H9 (cell line): ENCODE measurements at regions not wholly inside any gene's neighbourhood (a gene's known extent, or its start where the extent isn't known, plus 50 kb on each side); places are given as distances from the start of the nearest gene placed in this dataset.

ENCODE experiments used
- DNase-seq: peaks from one replicate; pipeline ENCODE4 v3.0.0-alpha.2; 2017
- H2AFZ ChIP-seq: one replicate; pipeline ENCODE4 v1.6.1; 2013; ENCODE audit warnings: mild to moderate bottlenecking, low read length, control low read depth, moderate library complexity
- H2AK5ac ChIP-seq: 2 replicates; pipeline ENCODE4 v1.6.1; 2013; ENCODE audit warnings: low read length, control low read depth, mixed read lengths; ENCODE audit not compliant: insufficient read length
- H2BK120ac ChIP-seq: one replicate; pipeline ENCODE4 v1.6.1; 2013; ENCODE audit warnings: low read depth, mild to moderate bottlenecking, low read length, control low read depth, inconsistent platforms; ENCODE audit not compliant: poor library complexity, severe bottlenecking
- H2BK12ac ChIP-seq: 2 replicates; pipeline ENCODE4 v1.6.1; 2013; ENCODE audit warnings: low read length, control low read depth, mixed read lengths, low read depth; ENCODE audit not compliant: insufficient read length
- H2BK15ac ChIP-seq: 2 replicates; pipeline ENCODE4 v1.6.1; 2013; ENCODE audit warnings: low read depth, low read length, control low read depth
- H2BK20ac ChIP-seq: one replicate; pipeline ENCODE4 v1.6.1; 2013; ENCODE audit warnings: low read depth, mild to moderate bottlenecking, low read length, control low read depth, inconsistent platforms; ENCODE audit not compliant: poor library complexity, severe bottlenecking
- H2BK5ac ChIP-seq: 2 replicates; pipeline ENCODE4 v1.6.1; 2013; ENCODE audit warnings: low read length, control low read depth, mixed read lengths; ENCODE audit not compliant: insufficient read length
- H3K14ac ChIP-seq: 2 replicates; pipeline ENCODE4 v1.6.1; 2013; ENCODE audit warnings: low read length, control low read depth; ENCODE audit not compliant: insufficient read depth
- H3K18ac ChIP-seq: 2 replicates; pipeline ENCODE4 v1.6.1; 2013; ENCODE audit warnings: low read depth, mild to moderate bottlenecking, mixed read lengths, low read length, control low read depth; ENCODE audit not compliant: insufficient read length
- H3K23ac ChIP-seq: 2 replicates; pipeline ENCODE4 v1.6.1; 2013; ENCODE audit warnings: low read length, control low read depth, mixed read lengths, low read depth; ENCODE audit not compliant: insufficient read length
- H3K23me2 ChIP-seq: 2 replicates; pipeline ENCODE4 v1.6.1; 2013; ENCODE audit warnings: low read depth, mild to moderate bottlenecking, mixed read lengths, low read length, control low read depth; ENCODE audit not compliant: insufficient read length, poor library complexity, severe bottlenecking
- H3K27ac ChIP-seq: 2 replicates; pipeline ENCODE4 v1.5.1; 2013; ENCODE audit warnings: low read length, control low read depth, mixed read lengths, low read depth; ENCODE audit not compliant: insufficient read length
- H3K27me3 ChIP-seq: 2 replicates; pipeline ENCODE4 v1.6.1; 2013; ENCODE audit warnings: low read length, control low read depth, inconsistent platforms; ENCODE audit not compliant: insufficient read depth
- H3K4ac ChIP-seq: 2 replicates; pipeline ENCODE4 v1.6.1; 2013; ENCODE audit warnings: low read depth, mild to moderate bottlenecking, control low read depth, inconsistent platforms, low read length, moderate library complexity
- H3K4me1 ChIP-seq: 2 replicates; pipeline ENCODE4 v1.6.1; 2013; ENCODE audit warnings: low read length, control low read depth, inconsistent platforms; ENCODE audit not compliant: insufficient read depth
- H3K4me2 ChIP-seq: 2 replicates; pipeline ENCODE4 v1.6.1; 2013; ENCODE audit warnings: low read length, control low read depth, mixed read lengths; ENCODE audit not compliant: insufficient read length, insufficient read depth
- H3K56ac ChIP-seq: 2 replicates; pipeline ENCODE4 v1.6.1; 2013; ENCODE audit warnings: low read depth, mild to moderate bottlenecking, mixed read lengths, low read length, control low read depth; ENCODE audit not compliant: insufficient read length
- H3K79me1 ChIP-seq: 2 replicates; pipeline ENCODE4 v1.6.1; 2013; ENCODE audit warnings: low read depth, mild to moderate bottlenecking, moderate library complexity, low read length, control low read depth, inconsistent platforms; ENCODE audit not compliant: insufficient read depth, poor library complexity, severe bottlenecking
- H3K79me2 ChIP-seq: 2 replicates; pipeline ENCODE4 v1.6.1; 2013; ENCODE audit warnings: low read length, control low read depth, inconsistent platforms; ENCODE audit not compliant: insufficient read depth
- H3K9ac ChIP-seq: 2 replicates; pipeline ENCODE4 v1.6.1; 2013; ENCODE audit warnings: low read length, control low read depth, mixed read lengths; ENCODE audit not compliant: insufficient read length; ENCODE audit errors: extremely low read depth
- H3K9me3 ChIP-seq: one replicate; pipeline ENCODE4 v1.6.1; 2013; ENCODE audit warnings: low read depth, low read length, inconsistent platforms; ENCODE audit not compliant: control insufficient read depth
- H3T11ph ChIP-seq: one replicate; pipeline ENCODE4 v1.6.1; 2013; ENCODE audit warnings: mild to moderate bottlenecking, low read length, control low read depth, inconsistent platforms
- H4K20me1 ChIP-seq: one replicate; pipeline ENCODE4 v1.6.1; 2013; ENCODE audit not compliant: control insufficient read depth, insufficient read length, insufficient read depth
- H4K5ac ChIP-seq: 2 replicates; pipeline ENCODE4 v1.6.1; 2013; ENCODE audit warnings: low read depth, mild to moderate bottlenecking, mixed read lengths, low read length, control low read depth; ENCODE audit not compliant: insufficient read length
- H4K8ac ChIP-seq: replicated peaks from 2 replicates; pipeline ENCODE4 v1.6.1; 2013; ENCODE audit warnings: low read length, control low read depth, mixed read lengths, low read depth; ENCODE audit not compliant: insufficient read length
- H4K91ac ChIP-seq: 2 replicates; pipeline ENCODE4 v1.6.1; 2013; ENCODE audit warnings: low read depth, mild to moderate bottlenecking, moderate library complexity, mixed read lengths, low read length, control low read depth; ENCODE audit not compliant: insufficient read length
- H3K27ac Mint-ChIP-seq, 3 experiments: 2 replicates in 2 of 3; 3 replicates in 1 of 3; pipeline ENCODE4 v1.8.0; 2020 to 2021; ENCODE audit warnings: mixed read lengths in 3 of 3, mild to moderate bottlenecking in 1 of 3, moderate library complexity in 1 of 3
- H3K27me3 Mint-ChIP-seq: 2 replicates; pipeline ENCODE4 v1.8.0; 2021; ENCODE audit warnings: low read depth, mild to moderate bottlenecking, moderate library complexity, mixed read lengths
- H3K36me3 Mint-ChIP-seq, 3 experiments: 2 replicates in 2 of 3; 3 replicates in 1 of 3; pipeline ENCODE4 v1.8.0; 2020 to 2021; ENCODE audit warnings: low read depth in 3 of 3, mixed read lengths in 3 of 3; ENCODE audit not compliant: insufficient read depth in 1 of 3
- H3K4me1 Mint-ChIP-seq, 2 experiments: 2 replicates each; pipeline ENCODE4 v1.8.0; 2020; ENCODE audit warnings: mixed read lengths in 2 of 2
- H3K4me3 Mint-ChIP-seq, 2 experiments: 2 replicates in 1 of 2; 3 replicates in 1 of 2; pipeline ENCODE4 v1.8.0; 2020 to 2021; ENCODE audit warnings: mild to moderate bottlenecking in 2 of 2, mixed read lengths in 2 of 2, moderate library complexity in 1 of 2
- H3K9me3 Mint-ChIP-seq, 2 experiments: 2 replicates in 1 of 2; 3 replicates in 1 of 2; pipeline ENCODE4 v1.8.0; 2020; ENCODE audit warnings: mild to moderate bottlenecking in 2 of 2, mixed read lengths in 2 of 2, moderate library complexity in 1 of 2
- CTCF ChIP-seq: fragments of 200-600 bp; sonication (generic); conservative IDR thresholded peaks from 3 replicates; pipeline ENCODE4 v1.8.0; 2021; ENCODE audit warnings: antibody characterized with exemption, mild to moderate bottlenecking

DNA sequence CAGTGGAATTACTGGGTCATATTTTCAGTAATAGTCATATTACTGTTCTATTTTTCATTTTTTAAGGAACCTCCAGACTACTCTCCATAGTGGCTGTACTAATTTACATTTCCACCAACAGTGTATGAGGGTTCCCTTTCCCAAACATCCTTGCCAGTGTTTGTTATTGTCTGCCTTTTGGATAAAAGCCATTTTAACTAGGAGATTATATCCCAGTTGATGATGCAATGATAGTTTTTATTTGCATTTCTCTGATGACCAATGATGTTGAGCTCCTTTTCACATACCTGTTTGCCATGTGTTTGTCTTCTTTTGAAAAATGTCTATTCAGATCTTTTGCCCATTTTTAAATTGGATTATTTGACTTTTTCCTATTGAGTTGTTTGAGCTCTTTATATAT is 410.8 kb downstream of the TTLL7 start:
- Histone ChIP-seq H3K4me2 (no peak overlapping the region), H3K4me1 (no peaks in the 10 kb centered on the region), H3K23ac (no peak overlapping the region), H3K23me2 (no peaks in the 10 kb centered on the region), H4K20me1 (no peaks in the 10 kb centered on the region), H3K18ac (no peak overlapping the region), H3K9ac (no peak overlapping the region), H2BK20ac (no peak overlapping the region), H4K91ac (no peak overlapping the region), H3K4ac (no peak overlapping the region), H3K27ac (no peak overlapping the region), H3K14ac (no peak overlapping the region), H4K5ac (no peak overlapping the region), H3T11ph (no peak overlapping the region), H2BK120ac (no peak overlapping the region), H4K8ac (no peak overlapping the region), H2BK15ac (no peak overlapping the region), H2AFZ (no peak overlapping the region), H2AK5ac (no peak overlapping the region), H2BK5ac (no peak overlapping the region), H3K56ac (no peak overlapping the region), H3K9me3 (no peaks in the 10 kb centered on the region), H3K79me1 (no peaks in the 10 kb centered on the region), H3K27me3 (no peaks in the 10 kb centered on the region), H2BK12ac (no peak overlapping the region), H3K79me2 (no peaks in the 10 kb centered on the region)
- H3K27me3 Mint-ChIP-seq = no peaks in the 10 kb centered on the region
- no peak overlapping the region for H3K27ac Mint-ChIP-seq
- H3K4me1 Mint-ChIP-seq = peaks cover 12 to 15% of the 10 kb centered on the region in 2 experiments
- TF ChIP-seq CTCF = no peak
- peaks cover 0 to 22% (median 0%) of the 10 kb centered on the region in 3 experiments; a peak in 4 of 7 replicates for H3K36me3 Mint-ChIP-seq
- no peak for DNase-seq
- peaks cover 8 to 10% of the 10 kb centered on the region in 2 experiments for H3K9me3 Mint-ChIP-seq
- H3K4me3 Mint-ChIP-seq = no peak overlapping the region
